ENCODE measurements at regions not wholly inside any gene's neighbourhood (a gene's known extent, or its start where the extent isn't known, plus 50 kb on each side); places are given as distances from the start of the nearest gene placed in this dataset.

GRCh38 chr6:41489120-41489851 is 56.9 kb upstream of the FOXP4 start:
- Histone ChIP-seq H3K27ac (no peak overlapping the region), H3K4me3 (no peak overlapping the region), H3K4me1 (peaks cover 0 to 9% of the 10 kb centered on the region in 2 donors), H3K9me3 (no peaks in the 10 kb centered on the region), H3K27me3 (no peaks in the 10 kb centered on the region), H3K36me3 (no peaks in the 10 kb centered on the region)
- no peak for TF ChIP-seq CTCF (IDR thresholded peaks at IDR 0.05)
- no peak for DNase-seq (ENCODE audit: low spot score)

DNA sequence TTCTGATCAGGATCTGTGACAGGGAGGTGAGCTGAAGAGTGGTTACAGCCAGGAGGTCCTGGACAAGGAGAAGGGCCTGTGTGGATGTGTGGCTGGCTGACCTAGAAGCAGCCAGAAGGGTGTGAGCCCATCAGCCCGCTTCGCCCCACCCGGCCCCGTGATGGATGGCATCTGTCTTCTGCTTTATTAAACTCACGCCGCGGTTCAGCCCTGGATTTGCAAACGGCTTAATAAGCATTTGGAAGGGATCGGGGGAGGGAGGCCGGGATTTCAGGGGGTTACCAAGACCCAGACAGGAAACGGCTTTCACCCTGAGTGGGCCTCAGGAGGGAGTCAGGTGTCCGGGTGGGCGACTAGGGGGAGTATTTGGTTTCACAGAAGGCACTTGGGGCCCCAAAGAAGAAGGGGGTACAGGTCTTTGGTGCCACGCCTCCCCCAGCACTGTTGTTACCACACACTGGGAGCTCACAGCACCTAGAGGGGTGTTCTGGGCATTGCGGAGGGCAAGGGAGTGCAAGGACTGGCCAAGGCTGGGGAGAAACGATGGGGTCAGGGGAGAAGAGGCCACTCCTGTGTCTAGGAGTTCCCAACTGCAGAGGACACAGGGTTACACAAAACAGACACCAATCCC is 53.8 kb upstream of the FOXP4 start:
- no peaks in the 10 kb centered on the region for H3K27me3 ChIP-seq
- no peak for TF ChIP-seq CTCF (IDR thresholded peaks at IDR 0.05)
- no peak overlapping the region for H3K27ac ChIP-seq
- peaks cover 0 to 9% of the 10 kb centered on the region in 2 donors for H3K4me1 ChIP-seq
- H3K36me3 ChIP-seq: no peaks in the 10 kb centered on the region
- no peak overlapping the region for H3K4me3 ChIP-seq
- DNase-seq (ENCODE audit: low spot score): no peak
- H3K9me3 ChIP-seq: no peaks in the 10 kb centered on the region

- TF ChIP-seq CTCF (IDR thresholded peaks at IDR 0.05): no peak
- no peaks in the 10 kb centered on the region for H3K36me3 ChIP-seq
- no peak overlapping the region for H3K27ac ChIP-seq
- H3K9me3 ChIP-seq: no peaks in the 10 kb centered on the region
- no peak overlapping the region for H3K4me3 ChIP-seq
- no peak for DNase-seq (ENCODE audit: low spot score)
- no peaks in the 10 kb centered on the region for H3K27me3 ChIP-seq
- H3K4me1 ChIP-seq: no peaks in the 10 kb centered on the region
These were observed 51.7 kb upstream of the FOXP4 start for GRCh38 chr6:41494212-41495110.

Measured in right atrium auricular region (tissue), 2 donors.